H1 (cell line): ENCODE measurements at regions not wholly inside any gene's neighbourhood (a gene's known extent, or its start where the extent isn't known, plus 50 kb on each side); places are given as distances from the start of the nearest gene placed in this dataset.

ENCODE experiments used
- CTCF ChIA-PET: fragments of 300-600 bp; sonication (Branson Sonifier 250); formaldehyde crosslinking; loops from one replicate; lab custom pipeline; 2021; ENCODE audit not compliant: partially characterized antibody; lab: Charles Lee
- POLR2A ChIA-PET: fragments of 300-600 bp; sonication (Branson Sonifier 250); formaldehyde crosslinking; loops from one replicate; lab custom pipeline; 2021; ENCODE audit warnings: inconsistent platforms; ENCODE audit not compliant: partially characterized antibody; lab: Charles Lee
- DNase-seq, 2 experiments: peaks; one replicate each; pipeline versions ENCODE4 v3.0.0 to v3.0.0-alpha.2; 2010 to 2022; ENCODE audit warnings: low spot score in 2 of 2, low read depth in 1 of 2, mixed read lengths in 1 of 2
- FAIRE-seq: peaks from 2 replicates; lab custom pipeline; 2011; peaks lifted over from hg19 to GRCh38; lab: Jason Lieb, UNC
- H2AFZ ChIP-seq: 2 replicates; pipeline ENCODE4 v1.8.1; 2012; ENCODE audit warnings: low read length, inconsistent platforms
- H2AK5ac ChIP-seq: 2 replicates; pipeline ENCODE4 v1.6.1; 2013; ENCODE audit warnings: low read depth, low read length
- H2BK120ac ChIP-seq: replicated peaks from 2 replicates; pipeline ENCODE3; 2013; ENCODE audit warnings: low read depth, low read length, inconsistent platforms
- H2BK12ac ChIP-seq: 2 replicates; pipeline ENCODE4 v1.6.1; 2013; ENCODE audit warnings: low read depth, low read length
- H2BK15ac ChIP-seq: 2 replicates; pipeline ENCODE4 v1.6.1; 2013; ENCODE audit warnings: low read length
- H2BK20ac ChIP-seq: 2 replicates; pipeline ENCODE4 v1.6.1; 2013; ENCODE audit warnings: low read length
- H2BK5ac ChIP-seq: 2 replicates; pipeline ENCODE4 v1.6.1; 2013; ENCODE audit warnings: low read depth, low read length
- H3K14ac ChIP-seq: 2 replicates; pipeline ENCODE4 v1.6.1; 2013; ENCODE audit warnings: inconsistent platforms; ENCODE audit not compliant: insufficient read length
- H3K18ac ChIP-seq: 2 replicates; pipeline ENCODE4 v1.6.1; 2013; ENCODE audit warnings: low read length; ENCODE audit errors: extremely low read depth
- H3K23ac ChIP-seq: 2 replicates; pipeline ENCODE4 v1.6.1; 2013; ENCODE audit warnings: inconsistent platforms; ENCODE audit not compliant: insufficient read length
- H3K23me2 ChIP-seq: 2 replicates; pipeline ENCODE4 v1.6.1; 2013; ENCODE audit warnings: low read depth, low read length
- H3K27ac ChIP-seq: 2 replicates; pipeline ENCODE4 v1.6.1; 2011; ENCODE audit warnings: low read depth, low read length, inconsistent platforms
- H3K27me3 ChIP-seq, 4 experiments: replicated peaks in 1 of 4; 1 replicate in 1 of 4; 2 replicates in 3 of 4; pipeline versions ENCODE4 v1.6.1 to v1.8.1; 2011 to 2013; ENCODE audit warnings: low read length in 3 of 4, mild to moderate bottlenecking in 3 of 4, inconsistent platforms in 2 of 4, mixed read lengths in 2 of 4, moderate library complexity in 1 of 4; ENCODE audit not compliant: control insufficient read depth in 3 of 4, insufficient read depth in 3 of 4; ENCODE audit errors: extremely low read depth in 1 of 4
- H3K36me3 ChIP-seq, 4 experiments: 2 replicates each; pipeline versions ENCODE4 v1.6.1 to v1.8.1; 2011 to 2013; ENCODE audit warnings: mild to moderate bottlenecking in 4 of 4, low read length in 3 of 4, moderate library complexity in 2 of 4, control low read depth in 1 of 4, inconsistent platforms in 1 of 4; ENCODE audit not compliant: insufficient read depth in 4 of 4, control insufficient read depth in 2 of 4
- H3K4ac ChIP-seq: replicated peaks from 2 replicates; pipeline ENCODE3; 2013; ENCODE audit warnings: low read length, low read depth, mixed read lengths, inconsistent platforms; ENCODE audit not compliant: insufficient read length
- H3K4me1 ChIP-seq, 4 experiments: replicated peaks in 1 of 4; 1 replicate in 1 of 4; 2 replicates in 3 of 4; pipeline versions ENCODE4 v1.6.1 to v1.8.1; 2011 to 2013; ENCODE audit warnings: low read length in 3 of 4, inconsistent platforms in 2 of 4, mixed read lengths in 1 of 4; ENCODE audit not compliant: insufficient read depth in 4 of 4, control insufficient read depth in 3 of 4
- H3K4me2 ChIP-seq, 2 experiments: 2 replicates each; pipeline versions ENCODE4 v1.6.1 to v1.8.1; 2011 to 2013; ENCODE audit warnings: low read depth in 2 of 2, low read length in 2 of 2, control low read depth in 1 of 2, inconsistent platforms in 1 of 2, mild to moderate bottlenecking in 1 of 2; ENCODE audit not compliant: insufficient read depth in 1 of 2
- H3K4me3 ChIP-seq, 4 experiments: fragments of 200-600, 300-600 bp in 1 of 4; sonication (generic), shearing (Covaris generic), sonication (Bioruptor Twin) in 1 of 4; 2 replicates each; pipeline versions ENCODE4 v1.5.1 to v1.8.1; 2011 to 2016; ENCODE audit warnings: low read length in 4 of 4, low read depth in 3 of 4, control low read depth in 2 of 4, inconsistent platforms in 2 of 4, mild to moderate bottlenecking in 2 of 4, mixed read lengths in 1 of 4, moderate library complexity in 1 of 4; ENCODE audit not compliant: insufficient read depth in 2 of 4; ENCODE audit errors: extremely low read depth in 1 of 4
- H3K56ac ChIP-seq: replicated peaks from 2 replicates; pipeline ENCODE3; 2013; ENCODE audit warnings: low read depth, mild to moderate bottlenecking, mixed read lengths, low read length, inconsistent platforms; ENCODE audit not compliant: insufficient read length
- H3K79me1 ChIP-seq: 2 replicates; pipeline ENCODE4 v1.6.1; 2013; ENCODE audit warnings: low read depth, low read length, control low read depth
- H3K79me2 ChIP-seq, 2 experiments: 2 replicates each; pipeline versions ENCODE4 v1.6.1 to v1.8.1; 2012 to 2013; ENCODE audit warnings: low read length in 2 of 2, mild to moderate bottlenecking in 2 of 2, inconsistent platforms in 1 of 2; ENCODE audit not compliant: insufficient read depth in 2 of 2, control insufficient read depth in 1 of 2
- H3K9ac ChIP-seq, 4 experiments: replicated peaks in 1 of 4; 1 replicate in 1 of 4; 2 replicates in 3 of 4; pipeline versions ENCODE4 v1.6.1 to v1.8.1; 2011 to 2013; ENCODE audit warnings: low read depth in 3 of 4, low read length in 3 of 4, control low read depth in 2 of 4, mild to moderate bottlenecking in 2 of 4, moderate library complexity in 2 of 4, inconsistent platforms in 1 of 4; ENCODE audit errors: extremely low read depth in 1 of 4
- H3K9me3 ChIP-seq, 2 experiments: 2 replicates each; pipeline versions ENCODE4 v1.6.1 to v1.8.1; 2012 to 2013; ENCODE audit warnings: mild to moderate bottlenecking in 2 of 2, moderate library complexity in 2 of 2, control low read depth in 1 of 2, inconsistent platforms in 1 of 2, low read depth in 1 of 2, low read length in 1 of 2, mixed read lengths in 1 of 2; ENCODE audit not compliant: insufficient read depth in 2 of 2
- H4K20me1 ChIP-seq, 2 experiments: replicated peaks in 1 of 2; 2 replicates each; pipeline versions ENCODE3 to v1.8.1; 2011 to 2013; ENCODE audit warnings: inconsistent platforms in 2 of 2, low read length in 2 of 2, mild to moderate bottlenecking in 1 of 2; ENCODE audit not compliant: insufficient read depth in 2 of 2, control insufficient read depth in 1 of 2
- H4K5ac ChIP-seq: 2 replicates; pipeline ENCODE4 v1.6.1; 2013; ENCODE audit warnings: low read length, low read depth, mixed read lengths, inconsistent platforms; ENCODE audit not compliant: insufficient read length
- H4K8ac ChIP-seq: 2 replicates; pipeline ENCODE4 v1.8.0; 2013; ENCODE audit warnings: mild to moderate bottlenecking, moderate library complexity, low read length, inconsistent platforms; ENCODE audit not compliant: insufficient read depth; ENCODE audit errors: extremely low read depth
- H4K91ac ChIP-seq: replicated peaks from 2 replicates; pipeline ENCODE3; 2013; ENCODE audit warnings: low read length, mixed read lengths, inconsistent platforms; ENCODE audit not compliant: insufficient read length
- CHD2 ChIP-seq: IDR thresholded peaks from 2 replicates; pipeline ENCODE4 v1.6.1; 2012; ENCODE audit warnings: low read length, improper control_type of control experiment
- CTBP2 ChIP-seq: IDR thresholded peaks from 2 replicates; pipeline ENCODE4 v1.7.0; 2011; ENCODE audit warnings: borderline replicate concordance, mild to moderate bottlenecking, moderate library complexity, mixed read lengths, low read length; ENCODE audit not compliant: insufficient read depth, insufficient read length
- EP300 ChIP-seq, 2 experiments: IDR thresholded peaks; 1 replicate in 1 of 2; 2 replicates in 1 of 2; pipeline ENCODE4 v1.6.1; 2011 to 2012; ENCODE audit warnings: low read depth in 2 of 2, low read length in 2 of 2, mild to moderate bottlenecking in 2 of 2, borderline replicate concordance in 1 of 2, inconsistent platforms in 1 of 2, moderate library complexity in 1 of 2
- EZH2 ChIP-seq: fragments of 200-600 bp; sonication (generic); IDR thresholded peaks from 2 replicates; pipeline ENCODE4 v1.7.1; 2012; ENCODE audit warnings: low read depth, mild to moderate bottlenecking, moderate library complexity, low read length, inconsistent platforms; ENCODE audit not compliant: severe bottlenecking
- KDM4A ChIP-seq: IDR thresholded peaks from one replicate; pipeline ENCODE4 v1.7.1; 2012; ENCODE audit warnings: low read depth, mild to moderate bottlenecking, moderate library complexity, low read length, inconsistent platforms; ENCODE audit not compliant: severe bottlenecking
- KDM5A ChIP-seq: fragments of 200-600 bp; IDR thresholded peaks from 2 replicates; pipeline ENCODE4 v1.7.1; 2012; ENCODE audit warnings: mild to moderate bottlenecking, low read length, inconsistent platforms, mixed read lengths
- MAFK ChIP-seq: IDR thresholded peaks from 2 replicates; pipeline ENCODE4 v1.6.1; 2012; ENCODE audit warnings: low read depth, mild to moderate bottlenecking, improper control_type of control experiment, low read length
- RNF2 ChIP-seq: fragments of 200-900, 300-1000 bp; sonication (generic); IDR thresholded peaks from 2 replicates; pipeline ENCODE4 v1.7.1; 2016; ENCODE audit warnings: borderline replicate concordance, low read depth, mild to moderate bottlenecking, antibody characterized with exemption, low read length; ENCODE audit not compliant: poor library complexity, severe bottlenecking; ENCODE audit errors: missing control alignments
- WGBS, 2 experiments: shearing (Covaris generic) in 1 of 2; methylation state at CpG; one replicate each; pipeline versions ENCODE4 v1.1.6 to v1.1.7; 2013 to 2015; ENCODE audit warnings: low lambda C conversion rate in 2 of 2, mixed read lengths in 2 of 2, inconsistent platforms in 1 of 2, low coverage in 1 of 2, missing lambda C conversion rate in 1 of 2; ENCODE audit not compliant: insufficient replicate concordance in 2 of 2, insufficient coverage in 1 of 2, insufficient read length in 1 of 2; ENCODE audit errors: extremely low coverage in 1 of 2, missing lambda C conversion rate in 1 of 2; 5-methylcytosine and 5-hydroxymethylcytosine counted together
- TF ChIP-seq, protein P1 (sequence below), 3 experiments: IDR thresholded peaks; 1 replicate in 2 of 3; 2 replicates in 1 of 3; pipeline versions ENCODE4 v1.5.1 to v1.6.1; 2011; ENCODE audit warnings: low read length in 3 of 3, mild to moderate bottlenecking in 3 of 3, inconsistent platforms in 2 of 3, low read depth in 1 of 3, moderate library complexity in 1 of 3; ENCODE audit not compliant: insufficient read depth in 1 of 3; ENCODE audit errors: control extremely low read depth in 1 of 3

DNA sequence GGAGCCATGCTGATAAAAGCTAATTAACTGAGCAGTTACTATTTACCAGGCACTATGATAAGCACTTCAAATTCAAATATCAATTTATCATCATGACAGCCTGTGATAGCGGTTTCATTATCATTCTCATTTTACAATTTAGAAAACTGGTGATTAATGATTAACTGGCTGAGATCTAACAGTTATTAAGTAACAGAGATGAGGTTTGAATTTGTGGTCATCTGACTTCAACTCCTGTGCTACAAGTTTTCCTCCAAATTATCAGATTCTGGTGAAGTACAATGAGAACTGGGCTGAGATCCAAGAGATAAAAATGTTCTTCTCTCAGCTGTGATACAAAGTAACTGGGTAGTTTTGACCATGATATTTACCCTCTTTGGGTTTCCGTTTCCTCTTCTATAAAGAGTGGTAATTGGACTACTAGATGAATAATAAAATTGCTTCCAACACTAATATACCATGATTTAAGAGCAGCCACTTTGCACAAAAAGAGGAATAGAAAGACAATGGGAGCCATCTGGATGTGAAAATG lies 74.5 kb upstream of the CCNG1 start:
- WGBS, 2 experiments, result 91% methylated on average over 2 of the region's 2 CpGs; no CpG with 5 or more reads in 1 of the 2 experiments
- CTCF ChIA-PET, result interaction anchor here (1.2 kb wide), 3 partner anchors 16 to 481 kb away, joined by 3 to 4 read pairs (median 3); no protein-coding TSS in a partner anchor
- Histone ChIP-seq H3K27ac (no peak overlapping the region), H3K14ac (no peak overlapping the region), H2BK5ac (no peak overlapping the region), H4K91ac (no peak overlapping the region), H3K4me1 (peaks cover 0 to 6% (median 0%) of the 10 kb centered on the region in 4 experiments; a peak in 1 of 7 replicates), H3K18ac (no peak overlapping the region), H3K79me2 (no peaks in the 10 kb centered on the region)
- TF ChIP-seq MAFK (no peak), CHD2 (no peak), CTBP2 (no peak), KDM5A (no peak), RNF2 (no peak), EZH2 (no peak), KDM4A (no peak), EP300 (IDR thresholded peaks at IDR 0.05; ENCODE audit: borderline replicate concordance in 1 of 2, low read depth in 2 of 2, low read length in 2 of 2) (no peak)
- TF ChIP-seq, protein P1, sequence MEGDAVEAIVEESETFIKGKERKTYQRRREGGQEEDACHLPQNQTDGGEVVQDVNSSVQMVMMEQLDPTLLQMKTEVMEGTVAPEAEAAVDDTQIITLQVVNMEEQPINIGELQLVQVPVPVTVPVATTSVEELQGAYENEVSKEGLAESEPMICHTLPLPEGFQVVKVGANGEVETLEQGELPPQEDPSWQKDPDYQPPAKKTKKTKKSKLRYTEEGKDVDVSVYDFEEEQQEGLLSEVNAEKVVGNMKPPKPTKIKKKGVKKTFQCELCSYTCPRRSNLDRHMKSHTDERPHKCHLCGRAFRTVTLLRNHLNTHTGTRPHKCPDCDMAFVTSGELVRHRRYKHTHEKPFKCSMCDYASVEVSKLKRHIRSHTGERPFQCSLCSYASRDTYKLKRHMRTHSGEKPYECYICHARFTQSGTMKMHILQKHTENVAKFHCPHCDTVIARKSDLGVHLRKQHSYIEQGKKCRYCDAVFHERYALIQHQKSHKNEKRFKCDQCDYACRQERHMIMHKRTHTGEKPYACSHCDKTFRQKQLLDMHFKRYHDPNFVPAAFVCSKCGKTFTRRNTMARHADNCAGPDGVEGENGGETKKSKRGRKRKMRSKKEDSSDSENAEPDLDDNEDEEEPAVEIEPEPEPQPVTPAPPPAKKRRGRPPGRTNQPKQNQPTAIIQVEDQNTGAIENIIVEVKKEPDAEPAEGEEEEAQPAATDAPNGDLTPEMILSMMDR (IDR thresholded peaks at IDR 0.05; ENCODE audit: control extremely low read depth in 1 of 3, insufficient read depth in 1 of 3, low read depth in 1 of 3, low read length in 3 of 3), result no peak
- TF ChIP-seq, all 59 proteins: peak for 0
- H3K9ac ChIP-seq, result no peak overlapping the region
- H3K79me1 ChIP-seq, result no peaks in the 10 kb centered on the region
- no peak for FAIRE-seq
- H3K36me3 ChIP-seq, result no peaks in the 10 kb centered on the region
- H2BK15ac ChIP-seq, result no peak overlapping the region
- H3K4ac ChIP-seq, result no peak overlapping the region
- POLR2A ChIA-PET, result no interaction called here
- no peaks in the 10 kb centered on the region for H4K20me1 ChIP-seq
- H4K5ac ChIP-seq, result no peak overlapping the region
- no peak overlapping the region for H3K4me3 ChIP-seq
- H3K9me3 ChIP-seq, result no peaks in the 10 kb centered on the region
- no peaks in the 10 kb centered on the region for H3K23me2 ChIP-seq
- no peak overlapping the region for H2BK120ac ChIP-seq
- no peak overlapping the region for H3K56ac ChIP-seq
- H2BK12ac ChIP-seq, result no peak overlapping the region
- H3K4me2 ChIP-seq, result no peak overlapping the region
- DNase-seq, result no peak
- no peak overlapping the region for H3K23ac ChIP-seq
- no peak overlapping the region for H2BK20ac ChIP-seq
- H4K8ac ChIP-seq, result no peak overlapping the region
- no peak overlapping the region for H2AK5ac ChIP-seq
- no peak overlapping the region for H2AFZ ChIP-seq
- no peaks in the 10 kb centered on the region for H3K27me3 ChIP-seq
